IPS-15b (cell line): ENCODE measurements at regions not wholly inside any gene's neighbourhood (a gene's known extent, or its start where the extent isn't known, plus 50 kb on each side); places are given as distances from the start of the nearest gene placed in this dataset.

Source experiments
- H3K27me3 ChIP-seq: one replicate; pipeline ENCODE4 v1.6.1; 2013; ENCODE audit warnings: low read length; ENCODE audit not compliant: control insufficient read depth, insufficient read depth
- H3K36me3 ChIP-seq: one replicate; pipeline ENCODE4 v1.6.1; 2013; ENCODE audit warnings: low read length; ENCODE audit not compliant: control insufficient read depth, insufficient read depth
- H3K4me1 ChIP-seq: one replicate; pipeline ENCODE4 v1.6.1; 2013; ENCODE audit warnings: mild to moderate bottlenecking, low read length; ENCODE audit not compliant: control insufficient read depth, insufficient read depth
- H3K4me3 ChIP-seq: one replicate; pipeline ENCODE4 v1.5.1; 2013; ENCODE audit warnings: low read depth, low read length
- H3K9ac ChIP-seq: one replicate; pipeline ENCODE4 v1.6.1; 2013; ENCODE audit warnings: low read depth, mild to moderate bottlenecking, low read length
- H3K9me3 ChIP-seq: one replicate; pipeline ENCODE4 v1.6.1; 2013; ENCODE audit warnings: mild to moderate bottlenecking, low read length; ENCODE audit not compliant: control insufficient read depth, insufficient read depth

GRCh38 chr6:109302176-109302575 is 80.1 kb downstream of the CD164 start:
- Histone ChIP-seq H3K4me3 (no peak overlapping the region), H3K4me1 (no peaks in the 10 kb centered on the region), H3K36me3 (no peaks in the 10 kb centered on the region), H3K27me3 (no peaks in the 10 kb centered on the region), H3K9ac (no peak overlapping the region), H3K9me3 (no peaks in the 10 kb centered on the region)

DNA sequence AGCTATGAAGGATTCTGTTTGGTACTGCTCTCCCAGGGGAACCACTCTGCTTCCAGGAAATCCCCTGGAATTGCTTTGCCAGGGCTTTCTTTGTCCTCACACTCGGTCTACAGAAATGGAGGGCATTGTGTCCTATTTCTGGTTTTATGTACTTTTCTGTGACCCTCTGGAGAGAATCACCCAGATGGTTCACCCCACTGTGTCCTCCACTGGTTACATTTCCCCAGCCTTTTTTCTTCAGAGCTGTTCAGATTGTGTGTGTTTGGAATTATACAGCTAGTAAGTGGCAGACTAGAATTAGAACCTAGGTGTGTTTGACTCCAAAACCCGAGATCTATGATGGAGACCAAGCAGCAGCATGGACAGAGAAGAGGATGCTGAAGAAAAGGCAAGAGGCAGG is 80.8 kb downstream of the CD164 start:
- H3K9ac ChIP-seq, result no peak overlapping the region
- no peak overlapping the region for H3K4me3 ChIP-seq
- no peaks in the 10 kb centered on the region for H3K27me3 ChIP-seq
- H3K4me1 ChIP-seq, result no peaks in the 10 kb centered on the region
- H3K9me3 ChIP-seq, result no peaks in the 10 kb centered on the region
- H3K36me3 ChIP-seq, result no peaks in the 10 kb centered on the region

DNA sequence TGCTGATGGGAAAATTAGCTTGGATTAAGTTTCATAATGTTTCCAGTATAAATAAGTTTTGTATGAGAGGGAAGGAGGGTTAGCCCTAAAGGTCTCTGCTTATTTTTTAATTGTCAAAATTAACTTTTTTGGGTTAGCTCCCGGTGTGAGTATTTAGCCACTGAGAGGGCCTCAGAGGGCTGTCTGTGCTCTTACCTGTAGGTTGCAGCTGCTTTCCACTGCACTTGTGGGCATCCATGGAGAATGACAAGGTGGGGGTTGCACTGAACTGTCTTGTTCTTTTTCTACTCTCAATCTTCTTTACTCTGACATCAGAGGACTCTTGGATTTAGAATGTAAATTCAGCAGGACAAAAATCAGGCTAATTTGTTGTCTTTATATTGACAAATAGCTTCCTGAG is 81.4 kb downstream of the CD164 start:
- H3K4me3 ChIP-seq, result no peak overlapping the region
- H3K4me1 ChIP-seq, result no peaks in the 10 kb centered on the region
- no peaks in the 10 kb centered on the region for H3K36me3 ChIP-seq

GRCh38 chr6:109299776-109300564 is 82.3 kb downstream of the CD164 start:
- no peak overlapping the region for H3K9ac ChIP-seq
- H3K27me3 ChIP-seq, result no peaks in the 10 kb centered on the region
- H3K36me3 ChIP-seq, result no peaks in the 10 kb centered on the region
- H3K9me3 ChIP-seq, result no peaks in the 10 kb centered on the region
- H3K4me1 ChIP-seq, result no peaks in the 10 kb centered on the region
- H3K4me3 ChIP-seq, result no peak overlapping the region

More for the DNA sequence above, 81.4 kb downstream of the CD164 start:
- no peak overlapping the region for H3K9ac ChIP-seq
- H3K27me3 ChIP-seq, result no peaks in the 10 kb centered on the region
- no peaks in the 10 kb centered on the region for H3K9me3 ChIP-seq

DNA sequence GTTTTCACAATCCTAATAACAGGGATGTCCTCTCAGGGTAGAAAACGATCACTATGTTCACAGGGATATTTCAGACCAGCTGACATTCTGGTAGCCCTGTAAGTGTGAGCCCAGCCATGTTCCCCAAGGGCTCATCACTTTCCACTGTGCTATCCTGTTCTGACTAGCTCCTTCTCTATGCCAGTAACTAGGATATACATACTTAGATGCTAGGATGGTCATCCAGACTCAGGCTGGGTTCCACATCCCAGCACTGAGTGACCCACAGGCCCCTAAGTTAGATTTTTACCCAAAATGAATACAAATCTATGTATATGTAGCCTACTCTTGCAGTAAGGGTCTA is 83.0 kb downstream of the CD164 start:
- no peaks in the 10 kb centered on the region for H3K36me3 ChIP-seq
- H3K9ac ChIP-seq, result no peak overlapping the region
- no peaks in the 10 kb centered on the region for H3K27me3 ChIP-seq
- no peaks in the 10 kb centered on the region for H3K9me3 ChIP-seq
- no peaks in the 10 kb centered on the region for H3K4me1 ChIP-seq
- no peak overlapping the region for H3K4me3 ChIP-seq

DNA sequence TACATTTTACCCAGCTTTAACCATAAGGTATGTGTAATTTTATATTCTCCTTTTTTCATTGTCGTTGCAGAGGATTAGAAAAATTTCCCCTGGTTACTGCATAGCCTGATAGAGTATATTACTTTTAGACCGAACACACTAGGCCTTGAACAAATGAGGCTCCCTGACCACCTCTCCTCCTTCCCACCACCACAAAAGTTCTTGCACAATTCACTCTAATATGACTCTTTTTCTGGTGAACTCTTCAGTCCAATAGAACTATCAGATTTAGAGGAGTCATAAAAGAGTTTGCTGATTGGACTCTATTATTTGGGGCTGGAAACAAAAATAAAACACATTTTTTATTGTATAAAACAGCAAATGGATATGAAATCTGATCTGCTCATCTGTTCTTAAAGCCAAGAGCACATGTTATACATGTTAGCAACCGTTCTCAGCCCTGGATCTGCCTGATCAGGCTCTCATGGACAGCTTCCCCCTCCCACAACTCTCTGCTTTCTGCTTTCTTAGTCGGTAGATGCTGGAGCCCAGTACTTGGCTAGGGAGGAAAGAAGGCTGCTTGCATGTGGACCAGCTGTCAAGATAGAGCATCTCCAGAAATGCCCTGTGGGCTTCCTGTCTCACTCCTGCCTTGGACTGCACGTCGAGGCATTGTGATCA is 83.5 kb downstream of the CD164 start:
- Histone ChIP-seq H3K27me3 (no peaks in the 10 kb centered on the region), H3K36me3 (no peaks in the 10 kb centered on the region), H3K9me3 (no peaks in the 10 kb centered on the region), H3K4me3 (no peak overlapping the region), H3K4me1 (peaks cover 3% of the 10 kb centered on the region), H3K9ac (no peak overlapping the region)

DNA sequence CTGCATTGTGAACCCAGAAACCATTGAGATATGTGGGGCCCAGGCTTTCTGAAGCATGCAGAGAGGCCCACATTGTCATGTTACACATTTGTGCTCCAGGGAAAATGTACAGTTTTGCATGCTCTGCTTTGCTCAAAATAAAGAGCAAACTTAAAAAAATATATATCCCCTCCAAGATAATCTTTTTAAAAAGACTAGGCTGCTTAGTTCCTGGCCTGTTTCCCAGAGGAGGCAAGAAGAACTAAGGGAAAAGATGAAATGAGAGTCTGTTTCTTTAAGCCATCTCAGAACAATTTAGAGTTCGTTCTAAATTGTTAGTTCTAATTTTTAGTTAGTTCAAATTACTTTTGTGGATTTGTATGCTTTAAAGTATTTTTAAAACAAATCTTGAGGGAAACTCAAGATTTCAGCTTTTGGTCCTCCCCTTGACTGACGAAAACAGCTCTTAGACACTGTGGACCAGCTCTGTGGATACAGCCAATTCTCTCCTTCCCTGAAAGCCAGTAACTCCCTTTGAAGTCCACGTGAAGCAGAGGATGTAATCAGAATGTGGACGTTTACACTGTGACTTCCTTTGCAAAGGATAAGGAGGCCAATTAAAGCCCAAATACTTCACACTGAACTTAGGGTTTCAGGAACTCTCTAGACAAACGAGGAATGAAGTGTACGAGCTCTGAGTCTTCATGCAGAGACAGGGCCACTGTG is 84.7 kb downstream of the CD164 start:
- Histone ChIP-seq H3K36me3 (no peaks in the 10 kb centered on the region), H3K27me3 (no peaks in the 10 kb centered on the region), H3K4me1 (peaks cover 3% of the 10 kb centered on the region), H3K9me3 (no peaks in the 10 kb centered on the region), H3K4me3 (no peak overlapping the region), H3K9ac (no peak overlapping the region)

DNA sequence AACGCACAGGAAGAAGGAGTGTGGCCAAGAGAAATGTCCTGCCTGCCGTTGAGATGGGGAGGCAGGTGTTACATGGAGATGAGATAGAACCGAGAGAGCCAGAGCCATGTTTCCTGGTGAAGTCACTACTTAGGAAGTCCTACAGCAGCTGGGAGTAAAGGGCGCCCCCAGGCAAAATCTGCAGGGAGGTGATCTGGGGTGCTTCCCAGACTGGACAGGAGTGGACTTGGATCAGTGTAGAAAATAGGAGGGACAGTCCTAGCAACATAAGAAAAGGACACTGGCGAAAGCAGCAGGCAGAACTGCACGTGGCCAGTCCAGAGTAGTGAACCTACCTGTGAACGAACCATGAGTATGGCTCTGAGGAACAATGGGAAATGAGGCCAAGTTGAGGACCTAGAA is 85.3 kb downstream of the CD164 start:
- Histone ChIP-seq H3K27me3 (no peaks in the 10 kb centered on the region), H3K4me1 (peaks cover 3% of the 10 kb centered on the region), H3K36me3 (no peaks in the 10 kb centered on the region), H3K9ac (no peak overlapping the region), H3K4me3 (no peak overlapping the region), H3K9me3 (no peaks in the 10 kb centered on the region)

GRCh38 chr6:109296452-109296851 is 85.8 kb downstream of the CD164 start:
- Histone ChIP-seq H3K27me3 (no peaks in the 10 kb centered on the region), H3K9ac (no peak overlapping the region), H3K4me3 (no peak overlapping the region), H3K36me3 (no peaks in the 10 kb centered on the region), H3K4me1 (peaks cover 3% of the 10 kb centered on the region), H3K9me3 (no peaks in the 10 kb centered on the region)

DNA sequence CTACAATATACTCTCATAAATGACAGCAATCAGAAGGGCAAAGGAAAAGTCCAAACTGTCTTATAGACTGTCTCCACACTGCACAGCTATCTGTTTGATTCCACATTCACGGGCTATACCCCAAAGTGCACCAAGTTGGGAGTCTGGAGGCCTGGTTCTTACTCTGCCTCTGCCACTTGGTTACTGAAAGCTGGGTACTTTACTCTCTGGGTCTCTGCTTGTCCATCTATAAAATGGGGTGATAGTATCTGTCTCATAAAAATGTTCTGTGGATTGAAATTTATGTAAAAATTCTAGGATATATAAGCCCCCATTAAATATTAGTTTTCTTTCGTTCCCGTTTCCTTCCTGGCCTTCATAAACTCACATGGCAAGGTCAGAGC is 86.5 kb downstream of the CD164 start:
- no peak overlapping the region for H3K9ac ChIP-seq
- no peak overlapping the region for H3K4me3 ChIP-seq
- H3K9me3 ChIP-seq, result no peaks in the 10 kb centered on the region
- H3K4me1 ChIP-seq, result peaks cover 3% of the 10 kb centered on the region
- H3K27me3 ChIP-seq, result no peaks in the 10 kb centered on the region
- no peaks in the 10 kb centered on the region for H3K36me3 ChIP-seq

- Histone ChIP-seq H3K4me1 (peaks cover 3% of the 10 kb centered on the region), H3K27me3 (no peaks in the 10 kb centered on the region), H3K9me3 (no peaks in the 10 kb centered on the region), H3K9ac (no peak overlapping the region), H3K36me3 (no peaks in the 10 kb centered on the region), H3K4me3 (no peak overlapping the region)
These were observed 87.0 kb downstream of the CD164 start for GRCh38 chr6:109295109-109295773.
